DOHH2 (cell line): ENCODE measurements at regions not wholly inside any gene's neighbourhood (a gene's known extent, or its start where the extent isn't known, plus 50 kb on each side); places are given as distances from the start of the nearest gene placed in this dataset.

Source experiments
- H3F3A ChIP-seq: fragments of 200-600 bp; sonication (generic), shearing (Covaris generic); 2 replicates; pipeline ENCODE4 v1.6.0; 2016; ENCODE audit warnings: antibody characterized with exemption, mild to moderate bottlenecking; ENCODE audit not compliant: control insufficient read depth, insufficient read depth
- H3K27ac ChIP-seq: fragments of 200-600 bp; sonication (generic); 2 replicates; pipeline ENCODE4 v1.5.1; 2014; ENCODE audit warnings: low read depth, mild to moderate bottlenecking, low read length, moderate library complexity
- H3K27me3 ChIP-seq: fragments of 200-600 bp; sonication (generic); 2 replicates; pipeline ENCODE4 v1.6.1; 2014; ENCODE audit warnings: mild to moderate bottlenecking, low read length, mixed read lengths; ENCODE audit not compliant: control insufficient read depth
- H3K36me3 ChIP-seq: fragments of 200-600 bp; sonication (generic); 2 replicates; pipeline ENCODE4 v1.6.1; 2014; ENCODE audit warnings: mild to moderate bottlenecking, low read length, moderate library complexity, mixed read lengths; ENCODE audit not compliant: control insufficient read depth
- H3K4me1 ChIP-seq: fragments of 200-600 bp; sonication (generic); 2 replicates; pipeline ENCODE4 v1.6.1; 2014; ENCODE audit warnings: mild to moderate bottlenecking, low read length, mixed read lengths; ENCODE audit not compliant: control insufficient read depth
- H3K4me2 ChIP-seq: fragments of 200-600 bp; sonication (generic); 2 replicates; pipeline ENCODE4 v1.6.0; 2014; ENCODE audit warnings: mild to moderate bottlenecking, low read length, moderate library complexity
- H3K4me3 ChIP-seq: fragments of 200-600 bp; sonication (generic); 2 replicates; pipeline ENCODE4 v1.5.1; 2014; ENCODE audit warnings: mild to moderate bottlenecking, low read length, mixed read lengths
- H3K79me2 ChIP-seq: fragments of 200-600 bp; sonication (generic); 2 replicates; pipeline ENCODE4 v1.6.1; 2014; ENCODE audit warnings: mild to moderate bottlenecking, low read length, mixed read lengths; ENCODE audit not compliant: control insufficient read depth
- H3K9me2 ChIP-seq: fragments of 200-600 bp; sonication (generic); replicated peaks from 2 replicates; pipeline ENCODE4 v1.6.1; 2014; ENCODE audit warnings: mild to moderate bottlenecking, low read length, mixed read lengths; ENCODE audit not compliant: control insufficient read depth
- H3K9me3 ChIP-seq: fragments of 200-600 bp; sonication (generic); 2 replicates; pipeline ENCODE4 v1.6.1; 2014; ENCODE audit warnings: antibody characterized with exemption, low read length, mixed read lengths; ENCODE audit not compliant: control insufficient read depth, insufficient read depth
- H4K20me1 ChIP-seq: fragments of 200-600 bp; sonication (generic); 2 replicates; pipeline ENCODE4 v1.6.0; 2014; ENCODE audit warnings: low read depth, mild to moderate bottlenecking, antibody characterized with exemption, low read length, moderate library complexity; ENCODE audit not compliant: control insufficient read depth, insufficient read depth
- CTCF ChIP-seq: fragments of 200-600 bp; sonication (generic); IDR thresholded peaks from one replicate; pipeline ENCODE4 v1.5.1; 2014; ENCODE audit warnings: antibody characterized with exemption, mild to moderate bottlenecking, low read depth, low read length; ENCODE audit not compliant: poor library complexity, severe bottlenecking
- EZH2phosphoT487 ChIP-seq: fragments of 200-600 bp; sonication (generic); IDR thresholded peaks from 2 replicates; pipeline ENCODE4 v1.6.1; 2017; ENCODE audit warnings: borderline replicate concordance, mild to moderate bottlenecking, antibody characterized with exemption, low read length, moderate library complexity, mixed read lengths

GRCh38 chr14:38751459-38751858 lies 351.6 kb downstream of the SEC23A start:
- Histone ChIP-seq H3K79me2 (no peaks in the 10 kb centered on the region), H3K27ac (no peak overlapping the region), H3K27me3 (no peaks in the 10 kb centered on the region; the same call in 1 of the 2 replicates)

GRCh38 chr14:38749936-38750335 lies 353.1 kb downstream of the SEC23A start:
- Histone ChIP-seq H3K4me1 (no peaks in the 10 kb centered on the region), H3K9me3 (no peaks in the 10 kb centered on the region), H3K4me3 (no peak overlapping the region), H3K36me3 (no peaks in the 10 kb centered on the region), H3K27me3 (no peaks in the 10 kb centered on the region; the same call in 1 of the 2 replicates), H3K9me2 (no peaks in the 10 kb centered on the region), H3K79me2 (no peaks in the 10 kb centered on the region), H3K27ac (no peak overlapping the region), H3F3A (no peaks in the 10 kb centered on the region), H3K4me2 (no peak overlapping the region), H4K20me1 (no peaks in the 10 kb centered on the region)
- no peak for TF ChIP-seq CTCF
- no peak for TF ChIP-seq EZH2phosphoT487

More at GRCh38 chr14:38751459-38751858, 351.6 kb downstream of the SEC23A start:
- H3K4me3 ChIP-seq: no peak overlapping the region
- no peaks in the 10 kb centered on the region for H3F3A ChIP-seq
- H3K4me2 ChIP-seq: no peak overlapping the region
- TF ChIP-seq EZH2phosphoT487: no peak
- TF ChIP-seq CTCF: no peak
- H3K9me2 ChIP-seq: no peaks in the 10 kb centered on the region
- H3K36me3 ChIP-seq: no peaks in the 10 kb centered on the region
- H3K4me1 ChIP-seq: no peaks in the 10 kb centered on the region
- H4K20me1 ChIP-seq: no peaks in the 10 kb centered on the region
- H3K9me3 ChIP-seq: no peaks in the 10 kb centered on the region

GRCh38 chr14:38745861-38746260 lies 357.2 kb downstream of the SEC23A start:
- Histone ChIP-seq H3K9me2 (no peaks in the 10 kb centered on the region), H3K27me3 (no peaks in the 10 kb centered on the region; the same call in 1 of the 2 replicates)

More at GRCh38 chr14:38745861-38746260, 357.2 kb downstream of the SEC23A start:
- H4K20me1 ChIP-seq: no peaks in the 10 kb centered on the region
- H3K27ac ChIP-seq: no peak overlapping the region
- H3F3A ChIP-seq: no peaks in the 10 kb centered on the region
- H3K4me1 ChIP-seq: no peaks in the 10 kb centered on the region
- TF ChIP-seq EZH2phosphoT487: no peak
- TF ChIP-seq CTCF: no peak
- H3K4me2 ChIP-seq: no peak overlapping the region
- H3K36me3 ChIP-seq: no peaks in the 10 kb centered on the region
- no peaks in the 10 kb centered on the region for H3K79me2 ChIP-seq
- H3K4me3 ChIP-seq: no peak overlapping the region
- no peaks in the 10 kb centered on the region for H3K9me3 ChIP-seq
